Loucy (cell line): ENCODE measurements at regions not wholly inside any gene's neighbourhood (a gene's known extent, or its start where the extent isn't known, plus 50 kb on each side); places are given as distances from the start of the nearest gene placed in this dataset.
A peak's percentile ranks its signal among the peaks of the same experiment; 100 is the strongest.

Experiments used
- H2AFZ ChIP-seq: fragments of 200-600 bp; sonication (generic); 2 replicates; pipeline ENCODE4 v1.6.0; 2016; ENCODE audit warnings: antibody characterized with exemption, mild to moderate bottlenecking, low read length, moderate library complexity
- H3F3A ChIP-seq: fragments of 200-600 bp; 2 replicates; pipeline ENCODE4 v1.6.0; 2016; ENCODE audit warnings: antibody characterized with exemption, low read depth, mild to moderate bottlenecking
- H3K27me3 ChIP-seq: fragments of 200-600 bp; sonication (generic); 2 replicates; pipeline ENCODE4 v1.6.1; 2014; ENCODE audit warnings: low read length, mild to moderate bottlenecking; ENCODE audit not compliant: insufficient read depth, poor library complexity, severe bottlenecking
- H3K36me3 ChIP-seq: fragments of 200-600 bp; sonication (generic); 2 replicates; pipeline ENCODE4 v1.6.1; 2016; ENCODE audit warnings: low read length; ENCODE audit not compliant: insufficient read depth
- H3K4me1 ChIP-seq: fragments of 200-600 bp; sonication (generic); 2 replicates; pipeline ENCODE4 v1.5.1; 2014; ENCODE audit warnings: low read length, mild to moderate bottlenecking; ENCODE audit not compliant: insufficient read depth, poor library complexity, severe bottlenecking
- H3K4me2 ChIP-seq: fragments of 200-600 bp; sonication (generic); 2 replicates; pipeline ENCODE4 v1.6.0; 2014; ENCODE audit warnings: antibody characterized with exemption, low read length, low read depth, mild to moderate bottlenecking; ENCODE audit not compliant: poor library complexity, severe bottlenecking
- H3K4me3 ChIP-seq: fragments of 200-600 bp; sonication (generic); 2 replicates; pipeline ENCODE4 v1.5.1; 2014; ENCODE audit warnings: low read length, mild to moderate bottlenecking, mixed read lengths; ENCODE audit not compliant: poor library complexity, severe bottlenecking
- H3K79me2 ChIP-seq: fragments of 200-600 bp; sonication (generic); 2 replicates; pipeline ENCODE4 v1.6.1; 2014; ENCODE audit warnings: low read length; ENCODE audit not compliant: insufficient read depth
- H3K9ac ChIP-seq: fragments of 200-600 bp; sonication (generic); 2 replicates; pipeline ENCODE4 v1.6.0; 2014; ENCODE audit warnings: mild to moderate bottlenecking, low read depth, low read length, moderate library complexity; ENCODE audit not compliant: poor library complexity, severe bottlenecking
- H3K9me2 ChIP-seq: fragments of 200-600 bp; sonication (generic); replicated peaks from 2 replicates; pipeline ENCODE4 v1.6.1; 2016; ENCODE audit warnings: low read depth, low read length, mixed read lengths
- H3K9me3 ChIP-seq: fragments of 200-600 bp; sonication (generic); 2 replicates; pipeline ENCODE4 v1.6.1; 2014; ENCODE audit warnings: mild to moderate bottlenecking, antibody characterized with exemption, low read length, low read depth; ENCODE audit not compliant: insufficient read depth
- H4K20me1 ChIP-seq: fragments of 200-600 bp; sonication (generic); 2 replicates; pipeline ENCODE4 v1.6.0; 2014; ENCODE audit warnings: antibody characterized with exemption, low read length, mild to moderate bottlenecking; ENCODE audit not compliant: insufficient read depth, poor library complexity, severe bottlenecking
- CTCF ChIP-seq: fragments of 200-600 bp; sonication (generic); conservative IDR thresholded peaks from 2 replicates; pipeline ENCODE4 v1.5.1; 2014; ENCODE audit warnings: mild to moderate bottlenecking, antibody characterized with exemption, low read length
- EZH2phosphoT487 ChIP-seq: fragments of 200-600 bp; IDR thresholded peaks from 2 replicates; pipeline ENCODE4 v1.6.1; 2018; ENCODE audit warnings: antibody characterized with exemption, mild to moderate bottlenecking, moderate library complexity, borderline replicate concordance

- Histone ChIP-seq H3K36me3 (no peaks in the 10 kb centered on the region), H3K79me2 (no peaks in the 10 kb centered on the region), H3K9ac (no peak overlapping the region), H3K9me3 (no peaks in the 10 kb centered on the region), H3K4me1 (peaks cover 21% of the 10 kb centered on the region), H3K9me2 (no peaks in the 10 kb centered on the region), H2AFZ (no peak overlapping the region), H4K20me1 (no peaks in the 10 kb centered on the region), H3K4me3 (no peak overlapping the region), H3K4me2 (no peak overlapping the region), H3K27me3 (no peaks in the 10 kb centered on the region), H3F3A (no peaks in the 10 kb centered on the region)
- TF ChIP-seq CTCF, result no peak
- TF ChIP-seq EZH2phosphoT487, result no peak
Measured at GRCh38 chr3:28674212-28674611, 325.6 kb upstream of the AZI2 start.

GRCh38 chr3:28677581-28677980 lies 329.0 kb upstream of the AZI2 start:
- no peaks in the 10 kb centered on the region for H3K36me3 ChIP-seq
- peaks cover 46% of the 10 kb centered on the region for H3K4me1 ChIP-seq
- H3K9ac ChIP-seq, result no peak overlapping the region
- TF ChIP-seq CTCF (no peak), EZH2phosphoT487 (no peak)
- no peaks in the 10 kb centered on the region for H3K79me2 ChIP-seq
- no peak overlapping the region for H3K4me2 ChIP-seq
- peak overlapping the region; percentile 9; the same call in 1 of the 2 replicates for H2AFZ ChIP-seq
- no peaks in the 10 kb centered on the region for H4K20me1 ChIP-seq
- H3K4me3 ChIP-seq, result no peak overlapping the region
- H3K9me2 ChIP-seq, result no peaks in the 10 kb centered on the region
- H3F3A ChIP-seq, result no peaks in the 10 kb centered on the region
- H3K27me3 ChIP-seq, result no peaks in the 10 kb centered on the region
- H3K9me3 ChIP-seq, result no peaks in the 10 kb centered on the region

- Histone ChIP-seq H3K9me3 (no peaks in the 10 kb centered on the region), H2AFZ (no peak overlapping the region), H3K36me3 (no peaks in the 10 kb centered on the region), H3K4me3 (no peak overlapping the region), H3K4me1 (peaks cover 52% of the 10 kb centered on the region), H4K20me1 (no peaks in the 10 kb centered on the region), H3K9ac (no peak overlapping the region), H3F3A (no peaks in the 10 kb centered on the region), H3K27me3 (no peaks in the 10 kb centered on the region), H3K9me2 (no peaks in the 10 kb centered on the region), H3K4me2 (no peak overlapping the region), H3K79me2 (no peaks in the 10 kb centered on the region)
- TF ChIP-seq EZH2phosphoT487 (no peak), CTCF (no peak)
Measured at GRCh38 chr3:28678086-28678485, 329.5 kb upstream of the AZI2 start.
